GM23248 (cell line): ENCODE measurements at regions not wholly inside any gene's neighbourhood (a gene's known extent, or its start where the extent isn't known, plus 50 kb on each side); places are given as distances from the start of the nearest gene placed in this dataset.
A peak's percentile ranks its signal among the peaks of the same experiment; 100 is the strongest.

ENCODE experiments used
- DNase-seq: peaks from one replicate; pipeline ENCODE4 v3.0.0-alpha.2; 2015
- H2AFZ ChIP-seq: fragments of 200-600 bp; sonication (generic); 2 replicates; pipeline ENCODE4 v1.6.1; 2016; ENCODE audit warnings: antibody characterized with exemption
- H3F3A ChIP-seq: fragments of 200-600 bp; sonication (generic); 2 replicates; pipeline ENCODE4 v1.6.1; 2016; ENCODE audit warnings: mild to moderate bottlenecking, antibody characterized with exemption, mixed run types; ENCODE audit not compliant: insufficient read depth
- H3K27ac ChIP-seq: fragments of 200-600 bp; sonication (generic); 2 replicates; pipeline ENCODE4 v1.5.1; 2016; ENCODE audit warnings: mild to moderate bottlenecking
- H3K27me3 ChIP-seq: fragments of 200-600 bp; sonication (generic); replicated peaks from 2 replicates; pipeline ENCODE4 v1.6.1; 2016; ENCODE audit warnings: mild to moderate bottlenecking; ENCODE audit not compliant: insufficient read depth
- H3K36me3 ChIP-seq: fragments of 200-600 bp; sonication (generic); 2 replicates; pipeline ENCODE4 v1.6.1; 2016; ENCODE audit warnings: low read depth, mild to moderate bottlenecking
- H3K4me1 ChIP-seq: fragments of 200-600 bp; sonication (generic); 2 replicates; pipeline ENCODE4 v1.6.1; 2016; ENCODE audit warnings: mild to moderate bottlenecking; ENCODE audit not compliant: insufficient read depth
- H3K4me2 ChIP-seq: fragments of 200-600 bp; sonication (generic); one replicate; pipeline ENCODE4 v1.6.1; 2016; ENCODE audit warnings: mild to moderate bottlenecking; ENCODE audit not compliant: unreplicated experiment
- H3K4me3 ChIP-seq: fragments of 200-600 bp; sonication (generic); 2 replicates; pipeline ENCODE4 v1.5.1; 2016; ENCODE audit warnings: mild to moderate bottlenecking
- H3K79me2 ChIP-seq: fragments of 200-600 bp; sonication (generic); 2 replicates; pipeline ENCODE4 v1.6.1; 2016; ENCODE audit warnings: mild to moderate bottlenecking; ENCODE audit not compliant: insufficient read depth
- H3K9ac ChIP-seq: fragments of 200-600 bp; sonication (generic); 2 replicates; pipeline ENCODE4 v1.6.1; 2016; ENCODE audit warnings: mild to moderate bottlenecking
- H3K9me2 ChIP-seq: fragments of 200-600 bp; sonication (generic); 2 replicates; pipeline ENCODE4 v1.6.1; 2016; ENCODE audit warnings: mixed run types, mild to moderate bottlenecking, moderate library complexity; ENCODE audit not compliant: insufficient read depth
- H3K9me3 ChIP-seq: fragments of 200-600 bp; sonication (generic); one replicate; pipeline ENCODE4 v1.6.1; 2017; ENCODE audit warnings: low read depth
- H4K20me1 ChIP-seq: fragments of 200-600 bp; sonication (generic); 2 replicates; pipeline ENCODE4 v1.6.0; 2016; ENCODE audit not compliant: insufficient read depth
- EZH2 ChIP-seq: fragments of 200-600 bp; sonication (generic); IDR thresholded peaks from 2 replicates; pipeline ENCODE4 v1.6.1; 2018; ENCODE audit warnings: antibody characterized with exemption, mild to moderate bottlenecking; ENCODE audit not compliant: insufficient read depth, poor library complexity, severe bottlenecking
- EZH2phosphoT487 ChIP-seq: fragments of 200-600 bp; sonication (generic); IDR thresholded peaks from 2 replicates; pipeline ENCODE4 v1.6.1; 2018; ENCODE audit warnings: antibody characterized with exemption, moderate library complexity, mild to moderate bottlenecking, low read depth; ENCODE audit not compliant: insufficient read depth
- WGBS, 2 experiments: methylation state at CpG; one replicate each; pipeline ENCODE4 v1.1.6; 2015 to 2017; ENCODE audit warnings: low lambda C conversion rate in 2 of 2, low coverage in 1 of 2; ENCODE audit errors: missing lambda C conversion rate in 2 of 2; 5-methylcytosine and 5-hydroxymethylcytosine counted together
- in situ Hi-C: fragments of 300-500 bp; cut with MboI; formaldehyde crosslinking; loops from 2 replicates; pipeline ENCODE4 v1.15.0; 2020

DNA sequence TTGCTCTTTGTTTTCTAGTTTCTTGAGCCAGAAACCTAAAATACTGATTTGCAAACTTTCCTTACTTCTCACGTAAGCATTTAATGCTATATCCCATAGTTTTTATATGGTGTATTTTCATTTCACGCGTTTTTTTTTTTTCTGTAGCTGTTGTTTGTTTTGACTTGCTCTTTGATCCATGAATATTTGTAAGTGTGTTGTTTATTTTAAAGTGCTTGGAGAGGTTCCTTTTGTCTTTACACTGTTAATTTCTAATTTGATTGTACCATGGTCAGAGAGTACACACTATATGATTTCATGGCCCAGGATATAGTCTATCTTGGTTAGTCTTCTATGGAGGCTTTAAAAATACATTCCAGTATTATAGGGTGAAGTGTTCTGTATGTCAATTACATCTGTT is 84.8 kb upstream of the RNF217 start:
- H3K79me2 ChIP-seq: no peaks in the 10 kb centered on the region
- no peak for DNase-seq
- peaks cover 15% of the 10 kb centered on the region for H3K4me1 ChIP-seq
- no peaks in the 10 kb centered on the region for H3K36me3 ChIP-seq
- no peak overlapping the region for H3K9ac ChIP-seq
- H3K9me3 ChIP-seq: no peaks in the 10 kb centered on the region
- no peaks in the 10 kb centered on the region for H4K20me1 ChIP-seq
- H3F3A ChIP-seq: peaks cover 15% of the 10 kb centered on the region
- H3K4me3 ChIP-seq: no peak overlapping the region
- H3K9me2 ChIP-seq: no peaks in the 10 kb centered on the region
- 65% methylated on average over 3 of the region's 3 CpGs for WGBS, 2 experiments
- H3K27me3 ChIP-seq: no peaks in the 10 kb centered on the region
- no peak overlapping the region for H2AFZ ChIP-seq
- in situ Hi-C loops: loop anchor here (10.0 kb wide), 1 partner anchor 427 kb away; the partner anchor contains the start of gene HDDC2
- no peak for TF ChIP-seq EZH2
- TF ChIP-seq EZH2phosphoT487: no peak
- no peak overlapping the region for H3K27ac ChIP-seq
- no peak overlapping the region for H3K4me2 ChIP-seq

- TF ChIP-seq EZH2 (no peak), EZH2phosphoT487 (no peak)
- H3K79me2 ChIP-seq: no peaks in the 10 kb centered on the region
- H3K4me3 ChIP-seq: no peak overlapping the region
- no peaks in the 10 kb centered on the region for H3K9me2 ChIP-seq
- H3K27me3 ChIP-seq: no peaks in the 10 kb centered on the region
- H3K36me3 ChIP-seq: no peaks in the 10 kb centered on the region
- H3K9ac ChIP-seq: no peak overlapping the region
- no peak overlapping the region for H2AFZ ChIP-seq
- no peak for DNase-seq
- 82 to 83% methylated on average over 4 of the region's 4 CpGs for WGBS, 2 experiments
- H3K27ac ChIP-seq: no peak overlapping the region
- H3K4me1 ChIP-seq: peaks cover 26% of the 10 kb centered on the region
- no peaks in the 10 kb centered on the region for H4K20me1 ChIP-seq
- H3K4me2 ChIP-seq: no peak overlapping the region
- H3F3A ChIP-seq: peaks cover 27% of the 10 kb centered on the region
- H3K9me3 ChIP-seq: no peaks in the 10 kb centered on the region
- in situ Hi-C loops: loop anchor here (10.0 kb wide), 1 partner anchor 425 kb away; the partner anchor contains the start of gene HDDC2
Measured at GRCh38 chr6:124879110-124879991, 82.9 kb upstream of the RNF217 start.

DNA sequence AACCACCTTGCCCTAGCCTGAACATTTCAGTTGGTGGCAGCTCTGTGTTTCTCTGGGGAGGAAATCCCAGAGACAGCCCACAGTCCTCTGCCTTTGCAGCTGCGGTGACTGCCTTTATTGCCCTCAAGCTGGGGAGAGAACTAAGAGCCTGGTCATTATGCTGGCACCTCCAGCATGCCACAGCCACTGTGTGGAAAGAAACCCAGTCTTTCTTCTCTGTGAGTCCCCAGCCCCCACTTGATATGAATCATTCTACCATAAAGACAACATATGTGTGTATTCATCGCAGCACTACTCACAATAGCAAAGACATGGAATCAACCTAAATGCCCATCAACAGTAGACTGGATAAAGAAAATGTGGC is 82.3 kb upstream of the RNF217 start:
- in situ Hi-C loops: loop anchor here (10.0 kb wide), 1 partner anchor 425 kb away; the partner anchor contains the start of gene HDDC2
- no peak overlapping the region for H3K4me2 ChIP-seq
- H3K27ac ChIP-seq: no peak overlapping the region
- no peaks in the 10 kb centered on the region for H4K20me1 ChIP-seq
- no peak for DNase-seq
- H3K36me3 ChIP-seq: no peaks in the 10 kb centered on the region
- peaks cover 27% of the 10 kb centered on the region for H3F3A ChIP-seq
- no peak overlapping the region for H3K9ac ChIP-seq
- no peaks in the 10 kb centered on the region for H3K79me2 ChIP-seq
- no peaks in the 10 kb centered on the region for H3K9me2 ChIP-seq
- H3K4me1 ChIP-seq: peaks cover 26% of the 10 kb centered on the region
- no peaks in the 10 kb centered on the region for H3K27me3 ChIP-seq
- no peak overlapping the region for H2AFZ ChIP-seq
- H3K9me3 ChIP-seq: no peaks in the 10 kb centered on the region
- H3K4me3 ChIP-seq: no peak overlapping the region
- TF ChIP-seq EZH2: no peak
- TF ChIP-seq EZH2phosphoT487: no peak
- WGBS, 2 experiments: 98 to 100% methylated on average over 2 of the region's 2 CpGs

GRCh38 chr6:124881898-124882578 is 80.2 kb upstream of the RNF217 start:
- Histone ChIP-seq H3K9me3 (no peaks in the 10 kb centered on the region), H3K4me2 (peak overlapping the region; percentile 77), H3K9me2 (no peaks in the 10 kb centered on the region), H3K36me3 (no peaks in the 10 kb centered on the region), H2AFZ (peak overlapping the region; percentile 68), H3K4me3 (peak overlapping the region; percentile 50), H3K4me1 (peaks cover 26% of the 10 kb centered on the region), H3K79me2 (no peaks in the 10 kb centered on the region), H4K20me1 (no peaks in the 10 kb centered on the region), H3K9ac (peak overlapping the region; percentile 39), H3K27ac (peak overlapping the region; percentile 48), H3K27me3 (no peaks in the 10 kb centered on the region), H3F3A (peaks cover 27% of the 10 kb centered on the region)
- WGBS, 2 experiments: 6 to 8% methylated on average over 4 of the region's 4 CpGs
- TF ChIP-seq EZH2phosphoT487: no peak
- no peak for TF ChIP-seq EZH2
- in situ Hi-C loops: no loop called here
- DNase-seq: peak; percentile 55
